Chondrocyte (in vitro differentiated cells): ENCODE measurements at regions not wholly inside any gene's neighbourhood (a gene's known extent, or its start where the extent isn't known, plus 50 kb on each side); places are given as distances from the start of the nearest gene placed in this dataset.

Experiments
- DNase-seq: peaks from one replicate; pipeline ENCODE4 v3.0.0; 2021; ENCODE audit warnings: mixed read lengths, low spot score
- H3K27ac Mint-ChIP-seq: one replicate; pipeline ENCODE4 v1.8.0; 2021; ENCODE audit warnings: mild to moderate bottlenecking, moderate library complexity, mixed read lengths; ENCODE audit not compliant: unreplicated experiment
- H3K27me3 Mint-ChIP-seq: 2 replicates; pipeline ENCODE4 v1.8.0; 2021; ENCODE audit warnings: low read depth, mixed read lengths
- H3K36me3 Mint-ChIP-seq: 2 replicates; pipeline ENCODE4 v1.8.0; 2021; ENCODE audit warnings: low read depth, mixed read lengths
- H3K4me1 Mint-ChIP-seq: 2 replicates; pipeline ENCODE4 v1.8.0; 2021; ENCODE audit warnings: low read depth, mild to moderate bottlenecking, mixed read lengths
- H3K4me3 Mint-ChIP-seq: one replicate; pipeline ENCODE4 v1.8.0; 2021; ENCODE audit warnings: mild to moderate bottlenecking, moderate library complexity, mixed read lengths; ENCODE audit not compliant: unreplicated experiment
- H3K9me3 Mint-ChIP-seq: 2 replicates; pipeline ENCODE4 v1.8.0; 2021; ENCODE audit warnings: low read depth, mixed read lengths
- TF ChIP-seq, protein P1 (sequence below): fragments of 200-600 bp; sonication (generic); IDR thresholded peaks from 2 replicates; pipeline ENCODE4 v1.5.0; 2021; ENCODE audit warnings: antibody characterized with exemption, mild to moderate bottlenecking, moderate library complexity

GRCh38 chr6:1518855-1519254, 90.9 kb upstream of the FOXC1 start:
- TF ChIP-seq, protein P1, sequence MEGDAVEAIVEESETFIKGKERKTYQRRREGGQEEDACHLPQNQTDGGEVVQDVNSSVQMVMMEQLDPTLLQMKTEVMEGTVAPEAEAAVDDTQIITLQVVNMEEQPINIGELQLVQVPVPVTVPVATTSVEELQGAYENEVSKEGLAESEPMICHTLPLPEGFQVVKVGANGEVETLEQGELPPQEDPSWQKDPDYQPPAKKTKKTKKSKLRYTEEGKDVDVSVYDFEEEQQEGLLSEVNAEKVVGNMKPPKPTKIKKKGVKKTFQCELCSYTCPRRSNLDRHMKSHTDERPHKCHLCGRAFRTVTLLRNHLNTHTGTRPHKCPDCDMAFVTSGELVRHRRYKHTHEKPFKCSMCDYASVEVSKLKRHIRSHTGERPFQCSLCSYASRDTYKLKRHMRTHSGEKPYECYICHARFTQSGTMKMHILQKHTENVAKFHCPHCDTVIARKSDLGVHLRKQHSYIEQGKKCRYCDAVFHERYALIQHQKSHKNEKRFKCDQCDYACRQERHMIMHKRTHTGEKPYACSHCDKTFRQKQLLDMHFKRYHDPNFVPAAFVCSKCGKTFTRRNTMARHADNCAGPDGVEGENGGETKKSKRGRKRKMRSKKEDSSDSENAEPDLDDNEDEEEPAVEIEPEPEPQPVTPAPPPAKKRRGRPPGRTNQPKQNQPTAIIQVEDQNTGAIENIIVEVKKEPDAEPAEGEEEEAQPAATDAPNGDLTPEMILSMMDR: no peak
- Mint-ChIP-seq H3K36me3 (no peaks in the 10 kb centered on the region), H3K4me3 (no peak overlapping the region), H3K27ac (no peak overlapping the region), H3K4me1 (no peaks in the 10 kb centered on the region), H3K27me3 (peaks cover 11% of the 10 kb centered on the region), H3K9me3 (no peaks in the 10 kb centered on the region)
- DNase-seq: no peak

DNA sequence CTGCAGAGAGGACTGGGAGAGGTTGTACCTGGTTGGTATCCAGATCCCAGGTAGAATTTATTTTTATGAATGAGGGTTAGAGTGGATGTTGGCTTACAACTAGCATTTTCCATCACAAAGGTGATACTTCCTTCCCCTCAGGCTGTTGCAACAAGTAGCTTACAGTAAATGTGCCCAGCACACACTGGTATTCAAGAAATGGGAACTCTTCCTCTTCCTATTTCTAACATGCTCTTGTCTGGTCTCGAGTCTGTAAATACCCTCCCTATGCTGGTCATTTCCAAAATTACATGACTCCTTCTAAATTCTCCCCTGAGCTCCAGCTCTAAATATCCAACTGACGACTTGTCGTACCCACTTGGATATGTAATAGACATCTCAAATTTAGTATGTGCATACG, 90.1 kb upstream of the FOXC1 start:
- Mint-ChIP-seq H3K27ac (no peak overlapping the region), H3K36me3 (no peaks in the 10 kb centered on the region), H3K27me3 (peaks cover 11% of the 10 kb centered on the region), H3K9me3 (no peaks in the 10 kb centered on the region), H3K4me1 (no peaks in the 10 kb centered on the region), H3K4me3 (no peak overlapping the region)
- TF ChIP-seq, protein P1: no peak
- no peak for DNase-seq

DNA sequence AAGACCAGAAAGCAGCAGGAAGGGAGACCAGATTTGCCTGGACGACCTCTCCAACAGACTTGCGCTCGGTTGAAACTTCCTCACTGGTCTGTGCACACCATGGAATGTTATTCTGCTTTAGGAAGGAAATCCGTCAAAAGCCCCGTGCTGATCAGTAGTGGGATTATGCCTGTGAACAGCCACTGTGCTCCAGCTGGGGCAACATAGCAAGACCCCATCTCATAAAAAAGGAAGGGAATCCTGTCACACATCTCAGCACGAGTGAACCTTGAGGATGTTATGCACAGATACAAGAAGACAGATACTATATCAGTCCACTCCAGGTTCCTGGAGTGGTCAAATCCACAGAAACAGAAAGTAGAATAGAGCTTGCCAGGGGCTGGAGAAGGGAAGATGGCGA, 86.9 kb upstream of the FOXC1 start:
- H3K4me1 Mint-ChIP-seq: peaks cover 21% of the 10 kb centered on the region
- TF ChIP-seq, protein P1: no peak
- H3K27ac Mint-ChIP-seq: no peak overlapping the region
- no peaks in the 10 kb centered on the region for H3K36me3 Mint-ChIP-seq
- no peaks in the 10 kb centered on the region for H3K9me3 Mint-ChIP-seq
- H3K27me3 Mint-ChIP-seq: peaks cover 10% of the 10 kb centered on the region
- DNase-seq: no peak
- H3K4me3 Mint-ChIP-seq: no peak overlapping the region

DNA sequence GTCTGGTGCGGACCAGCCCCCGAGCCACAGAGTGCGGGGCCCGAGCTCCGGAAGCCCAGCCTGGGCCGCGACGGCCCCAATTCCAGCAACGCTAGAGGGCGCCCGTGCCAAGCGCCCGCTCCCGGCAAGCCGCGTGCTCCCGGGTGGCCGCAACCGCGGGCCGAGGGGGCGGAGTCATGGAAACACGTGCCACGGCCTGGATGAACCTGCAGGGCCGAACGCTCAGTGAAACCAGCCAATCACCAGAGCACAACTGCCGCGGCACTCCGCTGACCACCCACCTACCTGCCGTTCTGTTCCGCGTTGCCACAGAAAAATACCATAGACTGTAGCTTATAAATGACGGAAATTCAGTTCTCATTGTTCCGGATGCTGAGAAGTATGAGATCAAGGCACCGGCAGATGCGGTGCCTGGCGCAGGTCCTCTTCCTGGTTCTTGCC, 85.7 kb upstream of the FOXC1 start:
- H3K36me3 Mint-ChIP-seq: no peaks in the 10 kb centered on the region
- H3K27ac Mint-ChIP-seq: no peak overlapping the region
- H3K4me1 Mint-ChIP-seq: peaks cover 23% of the 10 kb centered on the region
- H3K9me3 Mint-ChIP-seq: no peaks in the 10 kb centered on the region
- H3K4me3 Mint-ChIP-seq: no peak overlapping the region
- TF ChIP-seq, protein P1: peak; percentile 54
- H3K27me3 Mint-ChIP-seq: peaks cover 10% of the 10 kb centered on the region
- DNase-seq: no peak

DNA sequence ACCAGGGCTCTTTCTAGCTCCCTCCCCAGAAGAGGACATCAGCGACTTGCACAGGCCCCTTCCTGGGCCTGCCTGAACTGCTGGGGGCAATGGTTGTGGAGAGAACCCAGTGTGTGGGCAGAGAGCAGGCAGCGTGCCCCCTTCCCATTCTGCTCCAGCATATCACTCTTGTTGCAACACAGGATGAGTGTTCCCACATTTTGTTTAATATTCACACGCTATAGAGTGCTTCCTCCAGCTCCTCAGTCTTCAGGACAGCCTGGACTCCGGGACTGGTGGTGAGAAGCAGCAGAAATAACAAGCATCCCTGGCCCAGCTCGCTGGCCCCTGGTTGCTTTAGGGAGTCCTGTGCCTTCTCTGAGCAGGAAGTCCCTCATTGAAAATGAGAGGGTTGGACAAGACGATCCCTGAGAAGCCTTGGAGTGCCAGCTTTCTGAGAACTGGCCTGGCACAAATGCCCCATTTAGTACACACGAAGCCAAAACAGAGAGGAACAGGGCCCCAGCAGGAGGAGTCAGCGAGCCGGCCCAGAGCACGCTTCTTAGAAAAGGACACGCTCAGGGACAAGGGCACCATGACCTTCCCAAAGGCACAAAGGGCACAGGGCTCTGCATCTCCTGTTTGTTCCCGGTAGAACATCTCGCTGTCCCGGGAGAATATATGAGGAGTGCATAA, 84.2 kb upstream of the FOXC1 start:
- peaks cover 23% of the 10 kb centered on the region for H3K4me1 Mint-ChIP-seq
- peaks cover 10% of the 10 kb centered on the region for H3K27me3 Mint-ChIP-seq
- no peak for DNase-seq
- H3K4me3 Mint-ChIP-seq: no peak overlapping the region
- TF ChIP-seq, protein P1: no peak
- no peaks in the 10 kb centered on the region for H3K9me3 Mint-ChIP-seq
- no peak overlapping the region for H3K27ac Mint-ChIP-seq
- H3K36me3 Mint-ChIP-seq: no peaks in the 10 kb centered on the region
